ENCODE measurements at regions not wholly inside any gene's neighbourhood (a gene's known extent, or its start where the extent isn't known, plus 50 kb on each side); places are given as distances from the start of the nearest gene placed in this dataset.

- TF ChIP-seq, protein P1, sequence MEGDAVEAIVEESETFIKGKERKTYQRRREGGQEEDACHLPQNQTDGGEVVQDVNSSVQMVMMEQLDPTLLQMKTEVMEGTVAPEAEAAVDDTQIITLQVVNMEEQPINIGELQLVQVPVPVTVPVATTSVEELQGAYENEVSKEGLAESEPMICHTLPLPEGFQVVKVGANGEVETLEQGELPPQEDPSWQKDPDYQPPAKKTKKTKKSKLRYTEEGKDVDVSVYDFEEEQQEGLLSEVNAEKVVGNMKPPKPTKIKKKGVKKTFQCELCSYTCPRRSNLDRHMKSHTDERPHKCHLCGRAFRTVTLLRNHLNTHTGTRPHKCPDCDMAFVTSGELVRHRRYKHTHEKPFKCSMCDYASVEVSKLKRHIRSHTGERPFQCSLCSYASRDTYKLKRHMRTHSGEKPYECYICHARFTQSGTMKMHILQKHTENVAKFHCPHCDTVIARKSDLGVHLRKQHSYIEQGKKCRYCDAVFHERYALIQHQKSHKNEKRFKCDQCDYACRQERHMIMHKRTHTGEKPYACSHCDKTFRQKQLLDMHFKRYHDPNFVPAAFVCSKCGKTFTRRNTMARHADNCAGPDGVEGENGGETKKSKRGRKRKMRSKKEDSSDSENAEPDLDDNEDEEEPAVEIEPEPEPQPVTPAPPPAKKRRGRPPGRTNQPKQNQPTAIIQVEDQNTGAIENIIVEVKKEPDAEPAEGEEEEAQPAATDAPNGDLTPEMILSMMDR (IDR thresholded peaks at IDR 0.05; ENCODE audit: low read depth, low read length, poor library complexity, severe bottlenecking): no peak
- no peak for TF ChIP-seq EZH2phosphoT487 (IDR thresholded peaks at IDR 0.05; ENCODE audit: borderline replicate concordance, low read length)
Observed at GRCh38 chr20:51178153-51178552, 155.2 kb upstream of the KCNG1 start.

All from DOHH2 (cell line).